Esophagus squamous epithelium (tissue), 5 donors: ENCODE measurements at regions not wholly inside any gene's neighbourhood (a gene's known extent, or its start where the extent isn't known, plus 50 kb on each side); places are given as distances from the start of the nearest gene placed in this dataset.

Experiments
- DNase-seq: peaks from one replicate; lab custom pipeline; 2025; lab: John Stamatoyannopoulos, UW
- H3K27ac ChIP-seq, 4 donors: fragments of 200-600 bp; sonication (generic); one replicate each; pipeline ENCODE4 v1.5.1; 2016 to 2019; ENCODE audit warnings: mild to moderate bottlenecking in 1 of 4
- H3K27me3 ChIP-seq, 4 donors: fragments of 200-600 bp; sonication (generic); 1 replicate in 3 of 4; 2 replicates in 1 of 4; pipeline versions ENCODE4 v1.5.1 to v1.6.0; 2017 to 2021; ENCODE audit warnings: antibody characterized with exemption in 1 of 4
- H3K36me3 ChIP-seq, 3 donors: fragments of 200-600 bp; sonication (generic); one replicate each; pipeline ENCODE4 v1.5.1; 2016 to 2019
- H3K4me1 ChIP-seq, 3 donors: fragments of 200-600 bp; sonication (generic); one replicate each; pipeline ENCODE4 v1.5.1; 2017 to 2019
- H3K4me3 ChIP-seq, 4 donors: fragments of 200-600 bp; sonication (generic); 1 replicate in 3 of 4; 2 replicates in 1 of 4; pipeline ENCODE4 v1.5.1; 2016 to 2019; ENCODE audit warnings: mild to moderate bottlenecking in 2 of 4, moderate library complexity in 1 of 4
- H3K9me3 ChIP-seq, 3 donors: fragments of 200-600 bp; sonication (generic); one replicate each; pipeline ENCODE4 v1.5.1; 2016 to 2019
- CTCF ChIP-seq, 6 experiments: fragments of 450-650 bp in 4 of 6; fragments of 200-600 bp in 2 of 6; sonication (generic) in 2 of 6; IDR thresholded peaks; one replicate each; pipeline ENCODE4 v1.5.1; 2016 to 2019; ENCODE audit warnings: antibody characterized with exemption in 6 of 6, mild to moderate bottlenecking in 4 of 6, moderate library complexity in 4 of 6
- POLR2A ChIP-seq, 4 donors: fragments of 450-650 bp; IDR thresholded peaks; one replicate each; pipeline ENCODE4 v1.6.1; 2017; ENCODE audit warnings: antibody characterized with exemption in 4 of 4, mild to moderate bottlenecking in 4 of 4, moderate library complexity in 3 of 4
- WGBS, 2 donors: methylation state at CpG; one replicate each; pipeline ENCODE4 v1.1.5; 2018; 5-methylcytosine and 5-hydroxymethylcytosine counted together
- intact Hi-C: fragments of 100-400 bp; cut with DNase I; formaldehyde crosslinking; loops from one replicate; pipeline ENCODE4 v1.15.0; 2022
- donor health status: DM: yes; HTN: yes; CAD: no.

GRCh38 chr6:104214901-104215300 lies 644.8 kb downstream of the HACE1 start:
- Histone ChIP-seq H3K4me1 (no peaks in the 10 kb centered on the region), H3K27me3 (no peaks in the 10 kb centered on the region), H3K36me3 (no peaks in the 10 kb centered on the region), H3K27ac (no peak overlapping the region), H3K4me3 (no peak overlapping the region), H3K9me3 (no peaks in the 10 kb centered on the region)
- intact Hi-C loops = no loop called here
- 48 to 57% methylated on average over 3 of the region's 3 CpGs for WGBS, 2 donors
- TF ChIP-seq CTCF (IDR thresholded peaks at IDR 0.05) (no peak), POLR2A (IDR thresholded peaks at IDR 0.05) (no peak)
- no peak for DNase-seq

- Histone ChIP-seq H3K27ac (no peak overlapping the region), H3K4me1 (no peaks in the 10 kb centered on the region), H3K9me3 (no peaks in the 10 kb centered on the region), H3K4me3 (no peak overlapping the region), H3K27me3 (no peaks in the 10 kb centered on the region), H3K36me3 (no peaks in the 10 kb centered on the region)
- WGBS, 2 donors = 71 to 83% methylated on average over 1 of the region's 1 CpG
- intact Hi-C loops = no loop called here
- TF ChIP-seq POLR2A (IDR thresholded peaks at IDR 0.05) = no peak
- no peak for DNase-seq
Observed at GRCh38 chr6:104212977-104213668, 646.6 kb downstream of the HACE1 start.

GRCh38 chr6:104207635-104208034 lies 652.1 kb downstream of the HACE1 start:
- Histone ChIP-seq H3K4me1 (no peaks in the 10 kb centered on the region), H3K36me3 (no peaks in the 10 kb centered on the region), H3K27ac (no peak overlapping the region), H3K9me3 (no peaks in the 10 kb centered on the region), H3K4me3 (no peak overlapping the region), H3K27me3 (no peaks in the 10 kb centered on the region)
- TF ChIP-seq POLR2A (IDR thresholded peaks at IDR 0.05) = no peak
- TF ChIP-seq CTCF (IDR thresholded peaks at IDR 0.05) = no peak
- intact Hi-C loops = no loop called here
- DNase-seq = no peak

GRCh38 chr6:104201557-104201956 lies 658.2 kb downstream of the HACE1 start:
- peaks cover 0 to 9% (median 0%) of the 10 kb centered on the region in 3 donors for H3K9me3 ChIP-seq
- no peak for TF ChIP-seq CTCF (IDR thresholded peaks at IDR 0.05)
- intact Hi-C loops = no loop called here
- 60% methylated on average over 1 of the region's 2 CpGs; no CpG with 5 or more reads in 1 of the 2 donors for WGBS, 2 donors
- no peak overlapping the region for H3K4me3 ChIP-seq
- no peaks in the 10 kb centered on the region for H3K27me3 ChIP-seq
- DNase-seq = no peak
- no peaks in the 10 kb centered on the region for H3K4me1 ChIP-seq
- H3K36me3 ChIP-seq = no peaks in the 10 kb centered on the region
- no peak overlapping the region for H3K27ac ChIP-seq

GRCh38 chr6:104187616-104188015 lies 672.1 kb downstream of the HACE1 start:
- intact Hi-C loops = no loop called here
- TF ChIP-seq POLR2A (IDR thresholded peaks at IDR 0.05) (no peak), CTCF (IDR thresholded peaks at IDR 0.05) (no peak)
- H3K4me1 ChIP-seq = no peaks in the 10 kb centered on the region
- peaks cover 0 to 15% (median 0%) of the 10 kb centered on the region in 3 donors for H3K9me3 ChIP-seq
- no peak for DNase-seq
- H3K36me3 ChIP-seq = no peaks in the 10 kb centered on the region
- H3K27me3 ChIP-seq = no peaks in the 10 kb centered on the region
- H3K4me3 ChIP-seq = no peak overlapping the region
- no peak overlapping the region for H3K27ac ChIP-seq

GRCh38 chr6:104186831-104187230 lies 672.9 kb downstream of the HACE1 start:
- no peaks in the 10 kb centered on the region for H3K36me3 ChIP-seq
- WGBS, 2 donors = 56 to 60% methylated on average over 1 to 2 of the region's 3 CpGs
- H3K27ac ChIP-seq = no peak overlapping the region
- TF ChIP-seq POLR2A (IDR thresholded peaks at IDR 0.05) = no peak
- intact Hi-C loops = no loop called here
- H3K4me1 ChIP-seq = no peaks in the 10 kb centered on the region
- no peak overlapping the region for H3K4me3 ChIP-seq
- DNase-seq = no peak
- peaks cover 0 to 15% (median 0%) of the 10 kb centered on the region in 3 donors for H3K9me3 ChIP-seq
- no peaks in the 10 kb centered on the region for H3K27me3 ChIP-seq
